ENCODE measurements at regions not wholly inside any gene's neighbourhood (a gene's known extent, or its start where the extent isn't known, plus 50 kb on each side); places are given as distances from the start of the nearest gene placed in this dataset.
A peak's percentile ranks its signal among the peaks of the same experiment; 100 is the strongest.

- DNase-seq (ENCODE audit: low spot score) = peak; percentile 68
Observed at GRCh38 chr11:69218946-69219720, 63.4 kb downstream of the SMIM38 start.

DNA sequence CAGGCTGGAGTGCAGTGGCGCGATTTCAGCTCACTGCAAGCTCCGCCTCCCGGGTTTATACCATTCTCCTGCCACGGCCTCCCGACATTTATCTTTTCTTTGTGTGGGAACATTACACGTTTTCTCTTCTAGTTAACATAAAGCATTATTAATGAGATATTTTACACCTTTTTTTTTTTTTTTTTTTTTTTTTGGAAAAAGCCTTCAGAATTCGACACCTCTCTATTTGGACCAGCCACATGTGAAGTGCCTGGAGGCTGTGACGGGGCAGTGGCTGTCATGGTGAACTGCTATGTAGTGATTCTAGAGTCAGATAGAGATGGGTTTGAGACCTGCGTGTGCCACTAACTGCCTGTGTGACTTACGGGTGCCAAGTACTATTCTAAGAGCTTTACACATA is 64.3 kb downstream of the SMIM38 start:
- peak; percentile 35 for DNase-seq (ENCODE audit: low spot score)

DNA sequence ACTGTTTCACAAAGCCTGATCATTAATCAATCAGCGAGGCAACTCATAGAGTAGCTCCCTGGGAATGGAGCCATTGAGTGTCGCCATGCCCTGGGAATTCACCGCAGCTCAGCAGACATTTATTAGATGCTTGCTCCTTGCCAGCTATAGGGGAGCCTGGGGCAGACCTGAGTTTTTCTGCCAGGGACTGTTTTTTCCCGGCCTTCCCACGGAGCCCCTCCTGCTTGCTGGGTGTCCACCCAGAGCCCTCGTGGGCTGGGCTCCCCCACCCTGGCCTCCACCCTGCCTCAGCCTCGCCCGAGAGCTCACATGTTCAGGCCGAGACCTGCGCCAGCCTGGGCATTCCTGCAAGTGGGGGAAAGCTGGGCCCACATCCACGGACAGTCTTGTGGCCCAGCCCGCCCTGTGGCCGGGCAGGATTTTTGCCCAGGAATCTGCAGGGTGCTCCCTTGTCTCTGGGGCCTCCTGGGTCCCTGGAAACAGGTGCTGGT is 64.9 kb downstream of the SMIM38 start:
- DNase-seq (ENCODE audit: low spot score) = peak; percentile 85

- DNase-seq (ENCODE audit: low spot score) = peak; percentile 14
Observed at GRCh38 chr11:69221086-69221485, 65.4 kb downstream of the SMIM38 start.

DNA sequence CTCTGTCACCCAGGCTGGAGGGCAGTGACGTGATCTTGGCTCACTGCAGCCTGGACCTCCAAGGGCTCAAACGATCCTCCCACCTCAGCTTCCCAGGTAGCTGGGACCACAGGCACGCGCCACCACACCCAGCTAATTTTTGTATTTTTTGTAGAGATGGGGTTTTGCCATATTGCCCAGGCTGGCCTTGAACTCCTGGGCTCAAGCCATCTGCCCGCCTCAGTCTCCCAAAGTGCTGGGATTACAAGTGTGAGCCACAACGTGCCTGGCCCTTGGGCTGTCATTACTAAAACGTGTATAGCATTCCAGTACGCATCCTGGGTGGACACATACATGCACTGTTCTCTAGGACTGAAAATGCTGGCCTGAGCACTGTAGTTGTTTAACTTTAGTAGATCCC is 65.9 kb downstream of the SMIM38 start:
- DNase-seq (ENCODE audit: low spot score) = peak; percentile 18

DNA sequence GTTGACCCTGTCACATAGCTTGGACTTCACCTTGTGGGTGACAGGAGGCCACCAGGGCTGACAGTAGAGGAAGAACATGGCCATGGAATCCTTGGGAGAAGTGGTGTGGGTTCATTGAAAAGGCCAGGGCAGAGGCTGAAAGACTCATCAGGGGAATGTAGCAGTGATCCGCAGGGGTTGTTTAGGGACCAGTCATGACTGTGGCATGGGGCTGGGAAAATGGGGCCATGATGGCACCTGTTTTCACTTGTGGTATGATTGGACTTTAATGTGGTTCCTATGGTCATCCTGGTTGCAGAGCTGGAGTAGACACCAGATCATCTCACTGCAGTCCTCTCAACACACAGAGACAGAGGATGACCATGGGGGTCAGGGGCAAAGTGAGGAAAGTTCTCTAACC is 66.7 kb upstream of the MYEOV start:
- DNase-seq (ENCODE audit: low spot score) = no peak

DNA sequence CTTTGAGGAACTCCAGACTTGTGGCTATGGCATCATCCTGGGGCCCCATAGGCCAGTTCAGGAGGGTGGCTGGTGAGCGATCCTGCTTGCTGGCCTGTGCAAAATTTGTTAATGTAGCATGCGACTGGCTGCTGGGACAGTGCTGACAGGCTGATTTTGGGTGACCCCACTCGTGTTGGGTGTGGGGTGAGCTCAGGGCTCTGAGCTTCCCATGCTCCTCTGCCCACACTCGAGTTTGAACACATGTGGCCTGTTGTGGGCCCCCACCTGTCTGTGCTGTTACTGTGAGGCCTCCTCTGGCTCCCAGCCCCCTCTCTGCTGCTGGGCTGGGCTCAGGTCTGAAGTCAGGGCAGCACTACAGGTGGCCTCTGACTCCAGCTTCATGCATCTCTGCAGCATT is 64.4 kb upstream of the MYEOV start:
- peak; percentile 73 for DNase-seq (ENCODE audit: low spot score)

- peak; percentile 73 for DNase-seq (ENCODE audit: low spot score)
Observed at GRCh38 chr11:69230856-69231425, 63.0 kb upstream of the MYEOV start.

GRCh38 chr11:69231466-69232018 is 62.4 kb upstream of the MYEOV start:
- peak; percentile 39 for DNase-seq (ENCODE audit: low spot score)

DNA sequence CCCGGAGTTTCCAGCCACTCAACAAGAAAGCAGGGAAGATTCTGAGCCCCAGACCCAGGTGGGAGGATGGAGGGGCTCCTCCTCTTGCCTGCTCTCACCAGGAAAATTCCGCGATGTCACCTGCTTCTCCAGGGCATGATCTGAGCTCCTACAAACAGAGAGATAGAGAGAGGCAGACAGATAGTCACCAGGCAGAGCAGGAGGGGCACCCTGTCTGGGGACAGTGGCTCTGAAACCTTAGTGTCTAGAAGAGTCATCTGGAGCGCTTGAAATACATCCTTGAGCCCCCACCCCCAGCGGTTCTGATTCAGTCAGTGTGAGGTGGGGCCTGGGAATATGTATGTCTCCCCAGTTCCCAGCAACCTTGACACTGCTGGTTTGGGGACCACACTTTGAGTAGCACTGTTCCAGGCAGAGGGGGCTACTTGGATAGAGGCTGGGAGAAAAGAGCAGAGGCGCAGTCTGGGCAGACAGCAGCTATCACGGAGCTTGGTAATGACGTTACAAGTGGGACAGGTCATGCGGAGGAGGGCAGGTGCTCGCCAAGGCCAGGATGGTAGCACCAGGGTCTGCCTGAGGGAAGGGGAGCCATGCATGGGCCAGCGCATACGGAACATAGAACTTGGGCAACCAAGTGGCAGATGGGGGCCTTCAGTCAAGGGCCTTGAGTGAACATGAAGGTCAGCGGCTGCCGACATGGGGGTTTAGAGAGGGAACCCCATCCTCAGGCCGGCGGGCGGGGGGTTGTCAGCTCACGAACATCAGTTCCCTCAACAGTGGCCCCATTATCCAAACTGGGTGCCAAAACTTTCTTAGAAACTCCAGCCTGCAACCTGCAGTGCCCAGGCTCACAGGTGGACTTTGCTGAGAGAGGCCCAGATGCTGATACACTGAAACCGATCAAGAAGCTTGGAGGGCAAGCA is 60.9 kb upstream of the MYEOV start:
- peak; percentile 71 for DNase-seq (ENCODE audit: low spot score)

DNA sequence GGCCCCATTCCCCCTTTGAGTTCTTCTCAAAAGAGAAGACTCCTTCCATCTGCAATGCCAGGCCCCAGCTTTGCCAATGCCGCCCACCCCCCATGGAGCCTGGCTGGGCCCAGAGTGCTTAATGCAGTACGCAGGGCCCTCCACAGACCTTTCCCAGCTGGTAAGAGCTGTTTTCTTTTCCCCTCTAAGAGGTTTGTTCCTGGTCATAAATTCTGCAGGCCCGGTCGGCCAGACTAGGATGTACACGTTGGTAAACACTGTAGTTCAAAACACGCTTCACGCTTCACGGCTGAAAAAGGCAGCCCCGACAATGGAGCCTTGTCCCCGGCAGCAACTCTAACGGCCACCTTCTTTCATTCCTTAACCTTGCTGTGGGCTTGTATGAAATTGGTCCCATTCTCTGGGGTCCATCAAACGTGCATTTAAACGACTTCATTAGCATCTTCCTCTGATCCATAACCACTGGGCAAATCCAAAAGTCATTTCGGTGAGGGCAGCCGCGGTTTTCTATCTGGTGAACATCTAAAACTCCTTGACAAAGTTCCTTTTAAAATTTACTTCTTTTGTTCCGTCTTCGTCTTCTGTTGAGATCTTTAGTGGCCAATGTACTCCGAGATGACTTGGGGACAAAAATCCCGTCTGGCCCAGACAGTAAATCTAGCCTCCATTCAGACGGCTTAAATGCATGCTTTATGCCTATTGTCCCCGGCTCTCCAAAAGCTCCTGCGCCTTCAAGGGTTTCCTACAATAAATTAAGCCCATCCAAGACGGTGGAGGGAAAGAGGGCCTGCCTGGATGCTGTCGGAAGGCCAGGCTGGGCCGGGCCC is 60.0 kb upstream of the MYEOV start:
- DNase-seq (ENCODE audit: low spot score) = peak; percentile 47

GRCh38 chr11:69234740-69235710 is 58.9 kb upstream of the MYEOV start:
- peak; percentile 69 for DNase-seq (ENCODE audit: low spot score)

DNA sequence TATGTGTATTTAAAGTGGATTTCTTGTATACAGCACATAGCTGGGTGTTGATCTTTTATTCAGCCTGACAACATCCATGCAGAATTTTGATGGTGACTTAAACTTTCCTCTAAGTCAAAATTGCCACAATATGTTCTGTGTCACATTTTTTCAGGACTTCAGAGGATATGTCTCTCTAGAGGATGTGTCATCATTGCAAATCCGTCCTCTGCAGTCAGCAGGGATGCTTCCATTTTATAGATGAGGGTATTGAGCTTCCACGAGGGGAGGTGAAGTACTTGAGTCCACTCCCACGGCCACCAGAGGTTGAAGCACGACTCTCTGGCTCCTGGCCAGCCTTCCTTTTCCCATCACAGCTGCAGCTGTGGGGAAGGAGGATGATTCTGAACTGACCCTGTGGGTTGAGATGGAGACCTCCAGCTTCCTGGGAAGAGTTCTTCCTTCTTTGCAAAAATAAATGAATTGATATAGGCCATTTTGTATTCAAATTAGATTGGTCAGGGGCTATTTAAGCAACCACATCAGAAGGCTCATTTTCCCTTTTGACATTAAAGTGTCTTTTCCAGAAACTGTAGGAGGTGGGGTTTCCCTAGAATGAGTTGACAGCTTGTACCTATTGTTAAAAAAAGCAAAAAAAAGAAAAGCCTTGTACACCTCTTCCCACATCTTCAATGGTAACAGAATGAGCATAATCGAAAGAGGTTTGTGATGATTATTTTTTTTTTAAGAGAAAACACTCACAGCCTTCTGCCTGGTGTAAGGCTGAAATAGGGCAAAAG is 55.2 kb upstream of the MYEOV start:
- peak; percentile 26 for DNase-seq (ENCODE audit: low spot score)

- peak; percentile 69 for DNase-seq (ENCODE audit: low spot score)
Observed at GRCh38 chr11:69239641-69240040, 54.3 kb upstream of the MYEOV start.

DNA sequence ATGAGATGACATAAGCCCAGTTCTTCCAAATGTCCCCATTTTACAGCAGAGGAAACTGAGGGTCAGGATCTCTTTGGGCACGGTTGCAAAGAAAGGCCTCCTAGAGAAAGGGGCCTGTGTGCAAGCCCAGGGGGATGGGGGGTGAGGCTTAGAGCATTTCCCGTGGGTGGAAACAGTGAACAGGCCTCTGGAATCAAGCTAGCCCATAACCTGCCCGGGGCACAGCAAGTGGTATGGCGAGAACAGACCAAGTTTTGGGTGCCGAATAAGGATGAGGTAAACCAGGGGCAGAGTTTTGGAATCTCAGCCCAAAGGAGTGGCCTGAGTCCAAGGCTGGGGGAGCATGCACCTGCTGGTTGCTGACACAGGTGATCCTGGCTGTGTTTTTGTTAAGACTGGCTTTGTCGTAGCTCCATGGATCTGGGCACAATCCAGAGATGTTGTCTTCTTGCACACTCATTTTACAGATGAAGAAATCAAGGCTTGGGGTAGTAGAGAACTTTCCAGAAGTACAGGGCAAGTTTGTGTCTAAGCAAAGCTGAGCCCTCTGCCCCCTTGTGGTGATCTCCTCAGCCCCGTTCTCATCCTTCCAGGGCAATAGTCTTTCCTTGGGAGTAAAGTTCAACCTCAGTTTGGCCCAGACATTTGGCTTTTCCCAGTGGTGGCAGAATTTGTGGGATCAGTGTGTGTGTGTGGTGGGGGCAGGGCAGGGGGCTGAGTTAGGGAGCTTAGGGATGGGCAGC is 53.5 kb upstream of the MYEOV start:
- DNase-seq (ENCODE audit: low spot score) = peak; percentile 67

DNA sequence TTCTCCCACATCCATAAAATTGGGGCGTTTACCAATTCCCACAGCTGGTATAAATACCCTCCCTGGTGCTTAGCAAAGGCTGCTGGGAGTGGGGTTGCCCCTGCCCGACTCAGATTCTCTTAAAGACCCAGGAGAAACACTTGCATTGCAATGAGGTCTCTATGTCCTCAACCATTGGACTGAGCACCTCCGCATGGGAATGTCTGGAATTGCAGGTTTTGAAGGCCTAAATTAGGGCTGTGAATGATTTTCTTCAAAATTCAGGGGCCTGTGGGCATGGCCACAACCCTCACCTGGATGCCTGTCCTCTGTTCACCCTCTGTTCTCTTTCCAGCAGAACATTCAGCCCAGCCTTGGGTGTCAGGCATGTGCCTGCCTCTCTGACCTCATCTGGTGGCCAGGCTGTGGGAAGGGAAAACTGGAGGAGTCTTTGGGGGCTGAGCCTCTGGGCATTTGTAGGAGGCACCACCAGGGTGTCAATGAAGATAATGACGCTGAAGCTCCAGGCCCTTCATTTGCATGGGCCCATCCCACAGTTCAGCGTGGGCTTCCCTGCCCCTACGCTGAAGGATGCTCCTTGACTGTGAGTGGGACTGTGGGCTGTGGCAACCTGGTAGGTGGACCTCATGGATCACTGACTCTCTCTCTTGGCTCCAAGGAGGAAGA is 52.7 kb upstream of the MYEOV start:
- peak; percentile 49 for DNase-seq (ENCODE audit: low spot score)

GRCh38 chr11:69241844-69242243 is 52.1 kb upstream of the MYEOV start:
- DNase-seq (ENCODE audit: low spot score) = no peak
